NCI-H460 (cell line): ENCODE measurements at regions not wholly inside any gene's neighbourhood (a gene's known extent, or its start where the extent isn't known, plus 50 kb on each side); places are given as distances from the start of the nearest gene placed in this dataset.

Experiments used
- small RNA-seq, 2 experiments: library from RNA; depleted of rRNA; stranded (forward); fragments of <200 nt; gene quantifications; one replicate each; pipeline ENCODE3, GENCODE V24; 2014

Small RNA genes lying in the stretch of these regions (small RNA-seq; reads per million reads assigned to genes)
- gene RF00100, result 355 to 16,558 reads per million in 2 experiments
- 0 reads per million in 2 experiments for gene RNU1-59P
